Fibroblast of lung (primary cell): ENCODE measurements at regions not wholly inside any gene's neighbourhood (a gene's known extent, or its start where the extent isn't known, plus 50 kb on each side); places are given as distances from the start of the nearest gene placed in this dataset.

Source experiments
- CTCF ChIP-seq, 2 donors: IDR thresholded peaks in 1 of 2; conservative IDR thresholded peaks in 1 of 2; 1 replicate in 1 of 2; 2 replicates in 1 of 2; pipeline ENCODE4 v1.5.1; 2011 to 2012; ENCODE audit warnings: low read length in 2 of 2, control low read depth in 1 of 2, inconsistent platforms in 1 of 2, low read depth in 1 of 2, mild to moderate bottlenecking in 1 of 2
- EZH2 ChIP-seq: IDR thresholded peaks from 2 replicates; pipeline ENCODE4 v1.5.1; 2012; ENCODE audit warnings: low read length, control low read depth, mild to moderate bottlenecking; ENCODE audit errors: missing control alignments

GRCh38 chr1:18037651-18038050 is 69.9 kb upstream of the IGSF21 start:
- TF ChIP-seq CTCF (conservative IDR thresholded peaks at IDR 0.05 in 1 of 2, IDR thresholded peaks at IDR 0.05 in 1 of 2; ENCODE audit: low read depth in 1 of 2, low read length in 2 of 2): no peak
- TF ChIP-seq EZH2: no peak
